ENCODE measurements at regions not wholly inside any gene's neighbourhood (a gene's known extent, or its start where the extent isn't known, plus 50 kb on each side); places are given as distances from the start of the nearest gene placed in this dataset.

DNA sequence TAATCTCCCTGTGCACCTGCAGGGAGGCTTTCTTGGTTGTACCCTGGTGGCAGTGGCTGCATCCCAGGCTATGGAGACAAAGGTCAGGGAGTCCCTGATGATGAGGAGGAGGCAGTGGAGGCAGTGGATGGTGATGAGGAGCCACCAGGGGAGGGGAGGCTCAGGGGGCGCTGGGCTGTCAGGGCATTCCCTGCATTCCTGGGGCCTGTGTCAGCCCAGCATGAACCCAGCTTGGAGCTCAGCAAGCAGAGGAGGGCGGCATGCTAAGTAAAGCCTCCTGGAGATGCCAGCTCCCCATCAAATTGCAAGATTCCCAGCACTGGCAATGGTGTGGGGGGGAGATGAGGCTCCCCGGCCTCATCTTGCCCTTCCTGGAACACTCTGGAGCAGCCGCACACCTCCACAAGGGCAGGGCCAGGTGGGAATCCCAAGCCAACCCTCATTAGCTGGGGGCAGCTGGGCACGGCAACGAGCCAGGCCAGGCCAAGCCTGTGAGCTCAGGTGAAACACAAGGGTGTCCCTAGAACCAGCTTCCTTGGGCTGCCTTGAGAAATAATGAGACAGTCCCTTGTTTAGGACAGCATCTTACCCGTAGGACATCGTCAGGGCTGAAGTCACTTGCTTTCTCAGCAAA is 469.5 kb downstream of the MATN1 start:
- TF ChIP-seq POLR2A (IDR thresholded peaks at IDR 0.05): no peak
- TF ChIP-seq, protein P1, sequence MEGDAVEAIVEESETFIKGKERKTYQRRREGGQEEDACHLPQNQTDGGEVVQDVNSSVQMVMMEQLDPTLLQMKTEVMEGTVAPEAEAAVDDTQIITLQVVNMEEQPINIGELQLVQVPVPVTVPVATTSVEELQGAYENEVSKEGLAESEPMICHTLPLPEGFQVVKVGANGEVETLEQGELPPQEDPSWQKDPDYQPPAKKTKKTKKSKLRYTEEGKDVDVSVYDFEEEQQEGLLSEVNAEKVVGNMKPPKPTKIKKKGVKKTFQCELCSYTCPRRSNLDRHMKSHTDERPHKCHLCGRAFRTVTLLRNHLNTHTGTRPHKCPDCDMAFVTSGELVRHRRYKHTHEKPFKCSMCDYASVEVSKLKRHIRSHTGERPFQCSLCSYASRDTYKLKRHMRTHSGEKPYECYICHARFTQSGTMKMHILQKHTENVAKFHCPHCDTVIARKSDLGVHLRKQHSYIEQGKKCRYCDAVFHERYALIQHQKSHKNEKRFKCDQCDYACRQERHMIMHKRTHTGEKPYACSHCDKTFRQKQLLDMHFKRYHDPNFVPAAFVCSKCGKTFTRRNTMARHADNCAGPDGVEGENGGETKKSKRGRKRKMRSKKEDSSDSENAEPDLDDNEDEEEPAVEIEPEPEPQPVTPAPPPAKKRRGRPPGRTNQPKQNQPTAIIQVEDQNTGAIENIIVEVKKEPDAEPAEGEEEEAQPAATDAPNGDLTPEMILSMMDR (IDR thresholded peaks at IDR 0.05 in 4 of 5, conservative IDR thresholded peaks at IDR 0.05 in 1 of 5): no peak

All from gastrocnemius medialis (tissue), 4 donors.